ENCODE measurements at regions not wholly inside any gene's neighbourhood (a gene's known extent, or its start where the extent isn't known, plus 50 kb on each side); places are given as distances from the start of the nearest gene placed in this dataset.

DNA sequence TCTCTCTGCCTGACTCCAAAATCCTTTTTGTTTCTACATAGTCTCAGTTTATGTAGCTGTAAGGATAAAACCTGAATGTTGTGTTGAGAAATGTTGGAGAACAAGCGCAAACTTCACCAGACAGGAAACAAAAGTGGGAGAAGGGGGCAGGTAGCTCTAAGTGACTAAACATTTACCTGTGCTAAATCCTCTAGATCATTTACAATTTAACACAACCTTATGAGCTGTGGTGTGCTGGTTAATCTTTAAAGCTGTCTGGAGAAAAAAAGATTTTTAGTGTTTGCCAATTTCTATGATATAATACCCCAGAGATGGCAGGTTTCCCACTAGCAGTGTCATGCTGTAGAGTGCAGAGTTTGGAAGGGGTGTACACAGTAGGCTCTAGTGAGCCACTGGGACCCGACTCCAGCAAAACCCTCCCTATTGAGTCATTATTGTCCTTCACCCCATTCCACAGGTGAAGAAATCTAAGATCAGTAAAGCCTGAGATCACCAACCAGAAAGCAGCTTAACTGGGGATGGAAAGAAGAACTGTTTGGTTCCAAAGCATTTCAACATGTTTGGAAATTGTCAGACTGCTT is 992.0 kb downstream of the DCDC2C start:
- no peak for DNase-seq (ENCODE audit: low read depth)
- H3K4me3 ChIP-seq (ENCODE audit: low read depth, low read length), result no peak overlapping the region

DNA sequence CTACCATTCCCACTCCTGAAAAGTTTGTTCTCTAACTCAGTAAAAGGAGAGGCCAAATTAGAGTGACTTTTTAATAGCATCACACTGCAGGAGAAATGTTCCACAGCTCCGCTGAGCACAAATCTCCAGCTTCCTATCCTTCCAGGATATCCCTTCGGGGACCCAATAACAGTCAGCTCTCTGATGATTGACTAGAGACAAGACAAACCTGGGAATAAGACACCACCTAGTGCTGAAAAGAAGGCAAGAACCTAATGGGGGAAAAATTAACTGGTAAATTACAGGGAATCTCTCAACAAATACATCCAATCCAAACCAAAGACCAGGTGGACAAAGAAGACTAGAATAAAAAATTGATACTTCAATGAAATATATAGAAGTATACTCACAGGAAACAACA is 977.1 kb upstream of the SOX11 start:
- H3K4me3 ChIP-seq (ENCODE audit: low read depth, low read length), result no peak overlapping the region
- TF ChIP-seq, protein P1, sequence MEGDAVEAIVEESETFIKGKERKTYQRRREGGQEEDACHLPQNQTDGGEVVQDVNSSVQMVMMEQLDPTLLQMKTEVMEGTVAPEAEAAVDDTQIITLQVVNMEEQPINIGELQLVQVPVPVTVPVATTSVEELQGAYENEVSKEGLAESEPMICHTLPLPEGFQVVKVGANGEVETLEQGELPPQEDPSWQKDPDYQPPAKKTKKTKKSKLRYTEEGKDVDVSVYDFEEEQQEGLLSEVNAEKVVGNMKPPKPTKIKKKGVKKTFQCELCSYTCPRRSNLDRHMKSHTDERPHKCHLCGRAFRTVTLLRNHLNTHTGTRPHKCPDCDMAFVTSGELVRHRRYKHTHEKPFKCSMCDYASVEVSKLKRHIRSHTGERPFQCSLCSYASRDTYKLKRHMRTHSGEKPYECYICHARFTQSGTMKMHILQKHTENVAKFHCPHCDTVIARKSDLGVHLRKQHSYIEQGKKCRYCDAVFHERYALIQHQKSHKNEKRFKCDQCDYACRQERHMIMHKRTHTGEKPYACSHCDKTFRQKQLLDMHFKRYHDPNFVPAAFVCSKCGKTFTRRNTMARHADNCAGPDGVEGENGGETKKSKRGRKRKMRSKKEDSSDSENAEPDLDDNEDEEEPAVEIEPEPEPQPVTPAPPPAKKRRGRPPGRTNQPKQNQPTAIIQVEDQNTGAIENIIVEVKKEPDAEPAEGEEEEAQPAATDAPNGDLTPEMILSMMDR (IDR thresholded peaks at IDR 0.05; ENCODE audit: insufficient read depth, low read length), result no peak
- no peak for DNase-seq (ENCODE audit: low read depth)

More for the DNA sequence above, 992.0 kb downstream of the DCDC2C start:
- TF ChIP-seq, protein P1 (IDR thresholded peaks at IDR 0.05; ENCODE audit: insufficient read depth, low read length), result no peak

DNA sequence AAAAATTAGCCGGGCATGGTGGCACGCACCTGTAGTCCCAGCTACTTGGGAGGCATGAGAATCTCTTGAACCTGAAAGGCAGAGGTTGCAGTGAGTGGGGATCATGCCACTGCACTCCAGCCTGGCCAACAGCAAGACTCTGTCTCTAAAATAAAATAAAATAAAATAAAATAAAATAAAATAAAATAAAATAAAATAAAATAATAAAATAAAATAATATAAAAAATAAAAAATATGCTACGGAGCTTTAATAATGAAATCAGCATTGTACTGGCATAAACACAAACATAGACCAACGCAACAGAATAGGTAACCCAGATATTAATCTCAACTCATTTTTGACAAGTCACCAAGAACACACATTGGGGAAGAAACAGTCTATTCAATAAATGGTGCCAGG is 973.4 kb upstream of the SOX11 start:
- no peak for DNase-seq (ENCODE audit: low read depth)
- TF ChIP-seq, protein P1 (IDR thresholded peaks at IDR 0.05; ENCODE audit: insufficient read depth, low read length), result no peak
- H3K4me3 ChIP-seq (ENCODE audit: low read depth, low read length), result no peak overlapping the region

DNA sequence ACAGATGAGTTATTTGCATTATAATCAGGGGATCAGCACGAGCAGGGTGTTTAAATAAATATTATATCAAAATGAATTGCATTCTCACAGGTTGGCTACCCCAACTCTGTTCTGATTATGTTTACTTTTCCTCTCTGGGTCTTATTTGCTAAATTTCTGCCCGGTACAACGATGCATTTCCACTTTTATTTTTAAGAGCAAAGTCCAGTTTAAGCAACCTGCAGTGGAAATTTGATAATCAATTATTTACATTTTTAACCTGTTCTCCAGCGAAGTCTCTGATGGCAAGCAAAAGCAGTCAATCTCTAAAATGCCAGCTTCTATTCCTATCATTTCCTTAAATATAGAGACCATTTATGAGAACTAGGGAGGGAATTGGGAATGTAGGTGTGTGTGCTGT is 966.6 kb upstream of the SOX11 start:
- H3K4me3 ChIP-seq (ENCODE audit: low read depth, low read length), result no peak overlapping the region
- TF ChIP-seq, protein P1 (IDR thresholded peaks at IDR 0.05; ENCODE audit: insufficient read depth, low read length), result no peak
- no peak for DNase-seq (ENCODE audit: low read depth)

DNA sequence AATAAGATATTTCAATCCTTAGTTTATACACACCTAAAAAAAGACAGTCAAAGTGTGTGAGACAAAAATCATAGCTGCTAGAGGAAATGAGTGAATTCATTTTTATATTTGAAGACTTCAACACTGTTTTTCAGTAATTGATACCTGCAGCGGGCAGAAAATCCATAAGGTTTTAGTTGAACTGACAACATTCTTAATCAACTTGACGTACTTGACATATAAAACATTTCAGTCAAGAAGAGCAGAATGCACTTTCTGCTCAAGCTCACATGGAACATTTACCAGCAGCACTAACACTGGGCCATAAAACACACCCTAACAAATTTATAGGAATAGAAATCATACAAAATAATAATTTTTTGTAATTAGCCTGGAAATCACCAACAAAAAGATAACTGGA is 959.6 kb upstream of the SOX11 start:
- TF ChIP-seq, protein P1 (IDR thresholded peaks at IDR 0.05; ENCODE audit: insufficient read depth, low read length), result no peak
- H3K4me3 ChIP-seq (ENCODE audit: low read depth, low read length), result no peak overlapping the region
- DNase-seq (ENCODE audit: low read depth), result no peak

DNA sequence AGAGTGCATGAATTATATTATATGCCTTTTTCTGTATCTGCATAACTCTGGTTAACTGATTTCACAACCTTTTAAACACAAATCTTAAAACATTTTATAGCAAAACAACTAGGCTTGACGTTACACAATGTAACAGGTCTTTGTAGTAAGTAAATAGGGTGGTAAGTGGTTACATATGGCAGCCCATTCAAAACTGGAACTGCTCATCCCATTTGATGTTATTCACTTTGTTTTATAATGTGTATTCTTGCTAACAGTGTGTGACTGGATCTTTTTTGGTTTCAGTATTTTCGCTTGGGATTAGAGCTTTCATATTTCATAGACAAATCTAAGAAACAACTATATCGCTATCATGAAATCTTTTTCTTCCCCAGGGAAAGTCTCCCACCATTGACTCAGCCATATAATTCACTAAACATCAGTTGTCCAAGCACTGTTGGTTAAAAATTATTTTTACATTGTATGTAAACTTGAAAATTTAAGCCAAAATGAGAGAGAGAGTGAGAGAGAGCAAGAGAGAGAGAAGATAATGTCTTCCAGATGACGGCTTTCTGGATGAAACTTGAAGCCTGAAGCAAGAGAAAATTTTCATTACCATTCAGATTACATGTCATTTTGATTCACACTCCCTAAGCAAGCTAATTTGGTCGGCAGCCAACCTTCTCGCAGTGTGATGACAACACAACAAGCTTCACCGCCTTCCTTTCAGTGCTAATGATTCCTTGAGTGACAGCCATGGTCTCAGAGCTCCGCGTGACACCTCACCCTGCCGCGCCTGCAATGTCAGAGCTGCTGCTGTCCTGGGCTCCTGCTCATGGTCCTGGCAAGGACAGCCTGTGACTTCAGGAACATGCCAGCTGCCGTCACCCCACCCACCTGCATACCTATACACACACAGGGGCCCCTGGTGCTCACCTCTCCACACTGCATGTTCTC is 946.9 kb upstream of the SOX11 start:
- DNase-seq (ENCODE audit: low read depth), result no peak
- TF ChIP-seq, protein P1 (IDR thresholded peaks at IDR 0.05; ENCODE audit: insufficient read depth, low read length), result no peak
- H3K4me3 ChIP-seq (ENCODE audit: low read depth, low read length), result no peak overlapping the region
